Memory B cell (primary cell): ENCODE measurements at regions not wholly inside any gene's neighbourhood (a gene's known extent, or its start where the extent isn't known, plus 50 kb on each side); places are given as distances from the start of the nearest gene placed in this dataset.
A peak's percentile ranks its signal among the peaks of the same experiment; 100 is the strongest.

Experiments
- ATAC-seq: fragments of 150-1000 bp; cut with Tn5 transposase; 2 replicates; pipeline ENCODE4 v1.10.0; 2021; ENCODE audit warnings: low read depth, mild to moderate bottlenecking, moderate library complexity
- DNase-seq, 2 donors: peaks; one replicate each; pipeline ENCODE4 v3.0.0; 2022; ENCODE audit warnings: low spot score in 2 of 2
- H3K27ac Mint-ChIP-seq: one replicate; pipeline ENCODE4 v1.8.0; 2022; ENCODE audit warnings: mild to moderate bottlenecking, moderate library complexity, mixed read lengths
- H3K27me3 Mint-ChIP-seq: one replicate; pipeline ENCODE4 v1.8.0; 2022; ENCODE audit warnings: mixed read lengths
- H3K36me3 Mint-ChIP-seq: one replicate; pipeline ENCODE4 v1.8.0; 2022; ENCODE audit warnings: mild to moderate bottlenecking, mixed read lengths
- H3K4me1 Mint-ChIP-seq: one replicate; pipeline ENCODE4 v1.8.0; 2022; ENCODE audit warnings: mixed read lengths
- H3K4me3 Mint-ChIP-seq: one replicate; pipeline ENCODE4 v1.8.0; 2022; ENCODE audit warnings: mild to moderate bottlenecking, moderate library complexity, mixed read lengths
- H3K9me3 Mint-ChIP-seq: one replicate; pipeline ENCODE4 v1.8.0; 2022; ENCODE audit warnings: mixed read lengths

GRCh38 chr1:11357276-11357675 is 84.3 kb downstream of the UBIAD1 start:
- H3K36me3 Mint-ChIP-seq: no peaks in the 10 kb centered on the region
- no peak overlapping the region for H3K4me3 Mint-ChIP-seq
- peak overlapping the region; percentile 83 for H3K27ac Mint-ChIP-seq
- ATAC-seq (no peak), DNase-seq (no peak)
- peaks cover 39% of the 10 kb centered on the region for H3K27me3 Mint-ChIP-seq
- H3K9me3 Mint-ChIP-seq: peaks cover 3% of the 10 kb centered on the region
- H3K4me1 Mint-ChIP-seq: peaks cover 6% of the 10 kb centered on the region

- DNase-seq (no peak), ATAC-seq (no peak)
- no peaks in the 10 kb centered on the region for H3K4me1 Mint-ChIP-seq
- no peaks in the 10 kb centered on the region for H3K36me3 Mint-ChIP-seq
- no peak overlapping the region for H3K4me3 Mint-ChIP-seq
- peaks cover 3% of the 10 kb centered on the region for H3K9me3 Mint-ChIP-seq
- H3K27ac Mint-ChIP-seq: no peak overlapping the region
- peaks cover 36% of the 10 kb centered on the region for H3K27me3 Mint-ChIP-seq
Observed at GRCh38 chr1:11358984-11359383, 86.0 kb downstream of the UBIAD1 start.

- H3K27me3 Mint-ChIP-seq: peaks cover 19% of the 10 kb centered on the region
- no peaks in the 10 kb centered on the region for H3K9me3 Mint-ChIP-seq
- no peak overlapping the region for H3K27ac Mint-ChIP-seq
- no peak for DNase-seq
- no peak overlapping the region for H3K4me3 Mint-ChIP-seq
- no peaks in the 10 kb centered on the region for H3K4me1 Mint-ChIP-seq
- ATAC-seq: no peak
- H3K36me3 Mint-ChIP-seq: no peaks in the 10 kb centered on the region
Observed at GRCh38 chr1:11362547-11363021, 89.6 kb downstream of the UBIAD1 start.

GRCh38 chr1:11364170-11364569 is 91.2 kb downstream of the UBIAD1 start:
- ATAC-seq (no peak), DNase-seq (no peak)
- Mint-ChIP-seq H3K27me3 (peaks cover 7% of the 10 kb centered on the region), H3K9me3 (no peaks in the 10 kb centered on the region), H3K4me3 (no peak overlapping the region), H3K36me3 (no peaks in the 10 kb centered on the region), H3K27ac (no peak overlapping the region), H3K4me1 (no peaks in the 10 kb centered on the region)

- Mint-ChIP-seq H3K4me3 (no peak overlapping the region), H3K27me3 (peaks cover 7% of the 10 kb centered on the region), H3K36me3 (no peaks in the 10 kb centered on the region), H3K9me3 (no peaks in the 10 kb centered on the region), H3K4me1 (no peaks in the 10 kb centered on the region), H3K27ac (no peak overlapping the region)
- ATAC-seq (no peak), DNase-seq (no peak)
Observed at GRCh38 chr1:11365744-11366387, 92.9 kb downstream of the UBIAD1 start.

GRCh38 chr1:11373029-11373894 is 100.3 kb downstream of the UBIAD1 start:
- H3K9me3 Mint-ChIP-seq: peaks cover 2% of the 10 kb centered on the region
- H3K27ac Mint-ChIP-seq: peak overlapping the region; percentile 21

GRCh38 chr1:11373895-11374747 is 101.1 kb downstream of the UBIAD1 start:
- Mint-ChIP-seq H3K27me3 (peaks cover 16% of the 10 kb centered on the region), H3K4me3 (no peak overlapping the region), H3K4me1 (peaks cover 18% of the 10 kb centered on the region), H3K27ac (peak overlapping the region; percentile 21), H3K36me3 (no peaks in the 10 kb centered on the region), H3K9me3 (peaks cover 2% of the 10 kb centered on the region)
- ATAC-seq: no peak
- DNase-seq: no peak

More at GRCh38 chr1:11373029-11373894, 100.3 kb downstream of the UBIAD1 start:
- peaks cover 15% of the 10 kb centered on the region for H3K27me3 Mint-ChIP-seq
- no peak for ATAC-seq
- no peaks in the 10 kb centered on the region for H3K36me3 Mint-ChIP-seq
- no peak for DNase-seq
- H3K4me1 Mint-ChIP-seq: peaks cover 18% of the 10 kb centered on the region
- H3K4me3 Mint-ChIP-seq: no peak overlapping the region

GRCh38 chr1:11374748-11375110 is 101.7 kb downstream of the UBIAD1 start:
- no peak for ATAC-seq

GRCh38 chr1:11377001-11377583 is 101.9 kb upstream of the DISP3 start:
- no peak overlapping the region for H3K27ac Mint-ChIP-seq
- ATAC-seq: no peak
- H3K4me1 Mint-ChIP-seq: peaks cover 18% of the 10 kb centered on the region

More at GRCh38 chr1:11374748-11375110, 101.7 kb downstream of the UBIAD1 start:
- H3K36me3 Mint-ChIP-seq: no peaks in the 10 kb centered on the region
- H3K4me3 Mint-ChIP-seq: no peak overlapping the region
- peaks cover 18% of the 10 kb centered on the region for H3K4me1 Mint-ChIP-seq
- no peak for DNase-seq
- peaks cover 2% of the 10 kb centered on the region for H3K9me3 Mint-ChIP-seq
- H3K27ac Mint-ChIP-seq: peak overlapping the region; percentile 21
- H3K27me3 Mint-ChIP-seq: peaks cover 17% of the 10 kb centered on the region

GRCh38 chr1:11377954-11378353 is 101.0 kb upstream of the DISP3 start:
- ATAC-seq (no peak), DNase-seq (no peak)
- no peak overlapping the region for H3K27ac Mint-ChIP-seq

More at GRCh38 chr1:11377001-11377583, 101.9 kb upstream of the DISP3 start:
- no peaks in the 10 kb centered on the region for H3K36me3 Mint-ChIP-seq
- H3K4me3 Mint-ChIP-seq: no peak overlapping the region
- peaks cover 5% of the 10 kb centered on the region for H3K9me3 Mint-ChIP-seq
- H3K27me3 Mint-ChIP-seq: peaks cover 17% of the 10 kb centered on the region
- no peak for DNase-seq

GRCh38 chr1:11379851-11380250 is 99.1 kb upstream of the DISP3 start:
- Mint-ChIP-seq H3K4me1 (peaks cover 9% of the 10 kb centered on the region), H3K4me3 (no peak overlapping the region), H3K27ac (no peak overlapping the region), H3K36me3 (no peaks in the 10 kb centered on the region), H3K27me3 (peaks cover 17% of the 10 kb centered on the region), H3K9me3 (peaks cover 3% of the 10 kb centered on the region)
- DNase-seq: no peak
- no peak for ATAC-seq

More at GRCh38 chr1:11377954-11378353, 101.0 kb upstream of the DISP3 start:
- Mint-ChIP-seq H3K36me3 (no peaks in the 10 kb centered on the region), H3K4me3 (no peak overlapping the region), H3K27me3 (peaks cover 20% of the 10 kb centered on the region), H3K9me3 (peaks cover 5% of the 10 kb centered on the region), H3K4me1 (peaks cover 18% of the 10 kb centered on the region)

- peaks cover 3% of the 10 kb centered on the region for H3K9me3 Mint-ChIP-seq
- H3K4me1 Mint-ChIP-seq: peaks cover 6% of the 10 kb centered on the region
- ATAC-seq (no peak), DNase-seq (no peak)
- H3K36me3 Mint-ChIP-seq: no peaks in the 10 kb centered on the region
- peaks cover 17% of the 10 kb centered on the region for H3K27me3 Mint-ChIP-seq
- no peak overlapping the region for H3K27ac Mint-ChIP-seq
- no peak overlapping the region for H3K4me3 Mint-ChIP-seq
Observed at GRCh38 chr1:11380500-11380899, 98.5 kb upstream of the DISP3 start.

GRCh38 chr1:11383553-11384169 is 95.3 kb upstream of the DISP3 start:
- Mint-ChIP-seq H3K27ac (no peak overlapping the region), H3K9me3 (peaks cover 3% of the 10 kb centered on the region), H3K36me3 (no peaks in the 10 kb centered on the region), H3K27me3 (peaks cover 19% of the 10 kb centered on the region), H3K4me3 (no peak overlapping the region), H3K4me1 (peaks cover 2% of the 10 kb centered on the region)
- no peak for DNase-seq
- ATAC-seq: no peak
